ENCODE measurements at regions not wholly inside any gene's neighbourhood (a gene's known extent, or its start where the extent isn't known, plus 50 kb on each side); places are given as distances from the start of the nearest gene placed in this dataset.
A peak's percentile ranks its signal among the peaks of the same experiment; 100 is the strongest.

DNA sequence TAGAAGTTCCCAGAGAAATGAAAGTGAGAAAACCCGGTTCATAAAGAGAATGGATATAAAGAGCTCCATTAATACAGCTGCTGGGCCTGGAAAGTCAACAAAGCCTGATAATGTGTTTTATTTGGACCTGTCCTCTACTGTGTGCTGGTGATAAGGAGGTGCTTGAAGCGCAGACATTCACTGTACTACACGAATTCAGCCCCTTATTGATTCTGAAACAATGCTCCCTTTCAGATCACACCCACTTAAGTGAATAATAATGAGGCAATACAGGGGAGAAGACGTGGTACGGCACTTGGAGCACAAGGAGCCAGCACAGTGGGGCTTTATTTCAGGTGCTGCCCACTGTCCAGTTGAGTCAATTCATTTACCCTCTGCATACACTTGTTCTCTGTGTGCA lies 260.8 kb downstream of the FGFR2 start (continued):
- TF ChIP-seq POLR2AphosphoS5 (IDR thresholded peaks at IDR 0.05; ENCODE audit: low read depth) = no peak
- TF ChIP-seq JUNB (IDR thresholded peaks at IDR 0.05; ENCODE audit: unreplicated experiment) = no peak
- no peak for TF ChIP-seq CREB1 (CRISPR knock-in tag; IDR thresholded peaks at IDR 0.05; ENCODE audit: low read depth)
- TF ChIP-seq EZH2 (IDR thresholded peaks at IDR 0.05; ENCODE audit: low read depth, unreplicated experiment) = no peak
- TF ChIP-seq, protein P1, sequence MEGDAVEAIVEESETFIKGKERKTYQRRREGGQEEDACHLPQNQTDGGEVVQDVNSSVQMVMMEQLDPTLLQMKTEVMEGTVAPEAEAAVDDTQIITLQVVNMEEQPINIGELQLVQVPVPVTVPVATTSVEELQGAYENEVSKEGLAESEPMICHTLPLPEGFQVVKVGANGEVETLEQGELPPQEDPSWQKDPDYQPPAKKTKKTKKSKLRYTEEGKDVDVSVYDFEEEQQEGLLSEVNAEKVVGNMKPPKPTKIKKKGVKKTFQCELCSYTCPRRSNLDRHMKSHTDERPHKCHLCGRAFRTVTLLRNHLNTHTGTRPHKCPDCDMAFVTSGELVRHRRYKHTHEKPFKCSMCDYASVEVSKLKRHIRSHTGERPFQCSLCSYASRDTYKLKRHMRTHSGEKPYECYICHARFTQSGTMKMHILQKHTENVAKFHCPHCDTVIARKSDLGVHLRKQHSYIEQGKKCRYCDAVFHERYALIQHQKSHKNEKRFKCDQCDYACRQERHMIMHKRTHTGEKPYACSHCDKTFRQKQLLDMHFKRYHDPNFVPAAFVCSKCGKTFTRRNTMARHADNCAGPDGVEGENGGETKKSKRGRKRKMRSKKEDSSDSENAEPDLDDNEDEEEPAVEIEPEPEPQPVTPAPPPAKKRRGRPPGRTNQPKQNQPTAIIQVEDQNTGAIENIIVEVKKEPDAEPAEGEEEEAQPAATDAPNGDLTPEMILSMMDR (conservative IDR thresholded peaks at IDR 0.05; ENCODE audit: low read depth in 2 of 2) = no peak
- TF ChIP-seq ZNF114 (CRISPR knock-in tag; IDR thresholded peaks at IDR 0.05) = no peak
- TF ChIP-seq, protein P2, sequence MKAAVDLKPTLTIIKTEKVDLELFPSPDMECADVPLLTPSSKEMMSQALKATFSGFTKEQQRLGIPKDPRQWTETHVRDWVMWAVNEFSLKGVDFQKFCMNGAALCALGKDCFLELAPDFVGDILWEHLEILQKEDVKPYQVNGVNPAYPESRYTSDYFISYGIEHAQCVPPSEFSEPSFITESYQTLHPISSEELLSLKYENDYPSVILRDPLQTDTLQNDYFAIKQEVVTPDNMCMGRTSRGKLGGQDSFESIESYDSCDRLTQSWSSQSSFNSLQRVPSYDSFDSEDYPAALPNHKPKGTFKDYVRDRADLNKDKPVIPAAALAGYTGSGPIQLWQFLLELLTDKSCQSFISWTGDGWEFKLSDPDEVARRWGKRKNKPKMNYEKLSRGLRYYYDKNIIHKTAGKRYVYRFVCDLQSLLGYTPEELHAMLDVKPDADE (IDR thresholded peaks at IDR 0.05) = no peak
- TF ChIP-seq ZNF331 (CRISPR knock-in tag; IDR thresholded peaks at IDR 0.05; ENCODE audit: low read depth) = no peak

DNA sequence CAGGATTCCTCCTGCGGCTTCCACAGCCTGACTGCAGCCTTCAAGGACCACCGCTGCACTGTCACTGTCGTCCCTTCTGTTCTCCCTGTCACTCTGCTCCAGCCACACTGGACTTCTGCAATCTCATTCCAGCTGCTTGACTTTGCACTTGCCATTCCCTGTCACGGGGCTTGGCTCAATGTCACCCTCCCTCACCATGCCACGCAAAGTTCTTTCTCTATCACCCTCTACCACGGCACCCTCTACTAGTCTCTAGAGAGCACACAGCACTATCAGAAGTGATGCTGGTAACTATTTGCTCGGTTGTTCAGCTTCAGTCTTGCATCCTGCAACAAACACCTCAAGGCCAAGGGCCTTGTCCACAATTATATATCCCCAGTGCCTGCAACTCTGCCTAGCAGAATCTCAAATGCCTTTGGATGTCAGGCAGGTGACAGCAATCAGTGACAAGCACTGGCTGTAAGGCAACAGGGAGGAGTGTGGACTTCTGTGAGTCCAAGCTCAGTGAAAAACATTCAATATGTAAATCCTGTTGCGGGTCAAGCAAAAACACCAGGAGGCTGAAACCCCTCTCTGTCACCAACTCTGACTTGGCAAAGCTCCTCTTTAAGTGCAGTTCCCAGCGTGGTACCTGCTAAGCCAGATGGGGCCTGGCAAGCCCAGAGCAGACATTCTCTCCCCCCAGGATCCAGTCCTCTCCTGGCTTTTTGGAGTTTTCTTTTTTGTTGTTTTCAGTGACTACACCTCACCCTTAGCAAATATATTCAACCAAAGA lies 259.9 kb downstream of the FGFR2 start:
- Histone ChIP-seq H3K9me2 (ENCODE audit: insufficient read depth) (peaks cover 7% of the 10 kb centered on the region), H3K79me2 (replicated peaks; ENCODE audit: insufficient read depth) (no peaks in the 10 kb centered on the region), H3K4me3 (no peak overlapping the region), H3K36me3 (ENCODE audit: insufficient read depth) (no peaks in the 10 kb centered on the region), H3F3A (replicated peaks; ENCODE audit: low read depth) (peaks cover 3% of the 10 kb centered on the region; the same call in 1 of the 2 replicates), H3K27ac (ENCODE audit: low read depth) (no peak overlapping the region), H3K27me3 (ENCODE audit: insufficient read depth) (no peaks in the 10 kb centered on the region), H2AFZ (peak overlapping the region; percentile 19; the same call in 1 of the 2 replicates), H3K4me1 (ENCODE audit: insufficient read depth) (peaks cover 53% of the 10 kb centered on the region), H3K4me2 (no peak overlapping the region), H4K20me1 (replicated peaks; ENCODE audit: insufficient read depth) (no peaks in the 10 kb centered on the region)
- Mint-ChIP-seq H3K4me3 (no peak overlapping the region), H3K4me1 (peaks cover 53% of the 10 kb centered on the region), H3K9me3 (peaks cover 3% of the 10 kb centered on the region; the same call in 2 of the 3 replicates), H3K36me3 (ENCODE audit: low read depth) (0 out of 3 replicates have a peak, but pooled peaks cover 3% of the 10 kb centered on the region), H3K27me3 (ENCODE audit: insufficient read depth, low read depth, poor library complexity) (peaks cover 5% of the 10 kb centered on the region), H3K27ac (peak overlapping the region; percentile 90)
- no peak for DNase-seq (ENCODE audit: low spot score)
- ATAC-seq = peak; percentile 43
- TF ChIP-seq STAT1 (IDR thresholded peaks at IDR 0.05; ENCODE audit: unreplicated experiment) (no peak), ZNF331 (CRISPR knock-in tag; IDR thresholded peaks at IDR 0.05; ENCODE audit: low read depth) (no peak), NANOG (IDR thresholded peaks at IDR 0.05; ENCODE audit: borderline replicate concordance) (no peak), CREB1 (CRISPR knock-in tag; IDR thresholded peaks at IDR 0.05; ENCODE audit: low read depth) (no peak), EZH2phosphoT487 (IDR thresholded peaks at IDR 0.05; ENCODE audit: unreplicated experiment) (no peak), ZNF114 (CRISPR knock-in tag; IDR thresholded peaks at IDR 0.05) (no peak), JUNB (IDR thresholded peaks at IDR 0.05; ENCODE audit: unreplicated experiment) (no peak), EZH2 (IDR thresholded peaks at IDR 0.05; ENCODE audit: low read depth, unreplicated experiment) (no peak)
- TF ChIP-seq, protein P3, sequence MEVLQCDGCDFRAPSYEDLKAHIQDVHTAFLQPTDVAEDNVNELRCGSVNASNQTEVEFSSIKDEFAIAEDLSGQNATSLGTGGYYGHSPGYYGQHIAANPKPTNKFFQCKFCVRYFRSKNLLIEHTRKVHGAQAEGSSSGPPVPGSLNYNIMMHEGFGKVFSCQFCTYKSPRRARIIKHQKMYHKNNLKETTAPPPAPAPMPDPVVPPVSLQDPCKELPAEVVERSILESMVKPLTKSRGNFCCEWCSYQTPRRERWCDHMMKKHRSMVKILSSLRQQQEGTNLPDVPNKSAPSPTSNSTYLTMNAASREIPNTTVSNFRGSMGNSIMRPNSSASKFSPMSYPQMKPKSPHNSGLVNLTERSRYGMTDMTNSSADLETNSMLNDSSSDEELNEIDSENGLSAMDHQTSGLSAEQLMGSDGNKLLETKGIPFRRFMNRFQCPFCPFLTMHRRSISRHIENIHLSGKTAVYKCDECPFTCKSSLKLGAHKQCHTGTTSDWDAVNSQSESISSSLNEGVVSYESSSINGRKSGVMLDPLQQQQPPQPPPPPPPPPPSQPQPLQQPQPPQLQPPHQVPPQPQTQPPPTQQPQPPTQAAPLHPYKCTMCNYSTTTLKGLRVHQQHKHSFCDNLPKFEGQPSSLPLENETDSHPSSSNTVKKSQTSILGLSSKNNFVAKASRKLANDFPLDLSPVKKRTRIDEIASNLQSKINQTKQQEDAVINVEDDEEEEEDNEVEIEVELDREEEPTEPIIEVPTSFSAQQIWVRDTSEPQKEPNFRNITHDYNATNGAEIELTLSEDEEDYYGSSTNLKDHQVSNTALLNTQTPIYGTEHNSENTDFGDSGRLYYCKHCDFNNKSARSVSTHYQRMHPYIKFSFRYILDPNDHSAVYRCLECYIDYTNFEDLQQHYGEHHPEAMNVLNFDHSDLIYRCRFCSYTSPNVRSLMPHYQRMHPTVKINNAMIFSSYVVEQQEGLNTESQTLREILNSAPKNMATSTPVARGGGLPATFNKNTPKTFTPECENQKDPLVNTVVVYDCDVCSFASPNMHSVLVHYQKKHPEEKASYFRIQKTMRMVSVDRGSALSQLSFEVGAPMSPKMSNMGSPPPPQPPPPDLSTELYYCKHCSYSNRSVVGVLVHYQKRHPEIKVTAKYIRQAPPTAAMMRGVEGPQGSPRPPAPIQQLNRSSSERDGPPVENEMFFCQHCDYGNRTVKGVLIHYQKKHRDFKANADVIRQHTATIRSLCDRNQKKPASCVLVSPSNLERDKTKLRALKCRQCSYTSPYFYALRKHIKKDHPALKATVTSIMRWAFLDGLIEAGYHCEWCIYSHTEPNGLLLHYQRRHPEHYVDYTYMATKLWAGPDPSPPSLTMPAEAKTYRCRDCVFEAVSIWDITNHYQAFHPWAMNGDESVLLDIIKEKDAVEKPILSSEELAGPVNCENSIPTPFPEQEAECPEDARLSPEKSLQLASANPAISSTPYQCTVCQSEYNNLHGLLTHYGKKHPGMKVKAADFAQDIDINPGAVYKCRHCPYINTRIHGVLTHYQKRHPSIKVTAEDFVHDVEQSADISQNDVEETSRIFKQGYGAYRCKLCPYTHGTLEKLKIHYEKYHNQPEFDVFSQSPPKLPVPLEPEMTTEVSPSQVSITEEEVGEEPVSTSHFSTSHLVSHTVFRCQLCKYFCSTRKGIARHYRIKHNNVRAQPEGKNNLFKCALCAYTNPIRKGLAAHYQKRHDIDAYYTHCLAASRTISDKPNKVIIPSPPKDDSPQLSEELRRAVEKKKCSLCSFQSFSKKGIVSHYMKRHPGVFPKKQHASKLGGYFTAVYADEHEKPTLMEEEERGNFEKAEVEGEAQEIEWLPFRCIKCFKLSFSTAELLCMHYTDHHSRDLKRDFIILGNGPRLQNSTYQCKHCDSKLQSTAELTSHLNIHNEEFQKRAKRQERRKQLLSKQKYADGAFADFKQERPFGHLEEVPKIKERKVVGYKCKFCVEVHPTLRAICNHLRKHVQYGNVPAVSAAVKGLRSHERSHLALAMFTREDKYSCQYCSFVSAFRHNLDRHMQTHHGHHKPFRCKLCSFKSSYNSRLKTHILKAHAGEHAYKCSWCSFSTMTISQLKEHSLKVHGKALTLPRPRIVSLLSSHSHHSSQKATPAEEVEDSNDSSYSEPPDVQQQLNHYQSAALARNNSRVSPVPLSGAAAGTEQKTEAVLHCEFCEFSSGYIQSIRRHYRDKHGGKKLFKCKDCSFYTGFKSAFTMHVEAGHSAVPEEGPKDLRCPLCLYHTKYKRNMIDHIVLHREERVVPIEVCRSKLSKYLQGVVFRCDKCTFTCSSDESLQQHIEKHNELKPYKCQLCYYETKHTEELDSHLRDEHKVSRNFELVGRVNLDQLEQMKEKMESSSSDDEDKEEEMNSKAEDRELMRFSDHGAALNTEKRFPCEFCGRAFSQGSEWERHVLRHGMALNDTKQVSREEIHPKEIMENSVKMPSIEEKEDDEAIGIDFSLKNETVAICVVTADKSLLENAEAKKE (CRISPR knock-in tag; IDR thresholded peaks at IDR 0.05) = no peak

Data from GM23338 (cell line).